Sigmoid colon (tissue), 6 donors: ENCODE measurements at regions not wholly inside any gene's neighbourhood (a gene's known extent, or its start where the extent isn't known, plus 50 kb on each side); places are given as distances from the start of the nearest gene placed in this dataset.

Source experiments
- DNase-seq: peaks from one replicate; pipeline ENCODE4 v3.0.0-alpha.2; 2019
- H3K27ac ChIP-seq, 4 donors: fragments of 200-600 bp; sonication (generic); one replicate each; pipeline ENCODE4 v1.5.1; 2016 to 2019; ENCODE audit warnings: mild to moderate bottlenecking in 1 of 4
- H3K27me3 ChIP-seq, 3 donors: fragments of 200-600 bp; sonication (generic); one replicate each; pipeline ENCODE4 v1.5.1; 2019; ENCODE audit warnings: mild to moderate bottlenecking in 1 of 3
- H3K36me3 ChIP-seq, 4 donors: fragments of 200-600 bp; sonication (generic); one replicate each; pipeline ENCODE4 v1.5.1; 2016 to 2019
- H3K4me1 ChIP-seq, 4 donors: fragments of 200-600 bp; sonication (generic); one replicate each; pipeline ENCODE4 v1.5.1; 2017 to 2019
- H3K4me3 ChIP-seq, 4 donors: fragments of 200-600 bp; sonication (generic); one replicate each; pipeline ENCODE4 v1.5.1; 2017 to 2019; ENCODE audit warnings: mild to moderate bottlenecking in 2 of 4, moderate library complexity in 1 of 4
- H3K9me3 ChIP-seq, 4 donors: fragments of 200-600 bp in 3 of 4; sonication (generic) in 3 of 4; one replicate each; pipeline versions ENCODE4 v1.5.1 to v1.6.1; 2013 to 2019
- CTCF ChIP-seq, 4 experiments: fragments of 450-650 bp in 3 of 4; fragments of 200-600 bp in 1 of 4; IDR thresholded peaks; one replicate each; pipeline ENCODE4 v1.5.1; 2016 to 2019; ENCODE audit warnings: antibody characterized with exemption in 4 of 4, mild to moderate bottlenecking in 3 of 4, moderate library complexity in 2 of 4
- EP300 ChIP-seq, 4 donors: sonication (generic); formaldehyde crosslinking; IDR thresholded peaks; one replicate each; pipeline ENCODE4 v1.6.1; 2017; ENCODE audit warnings: antibody characterized with exemption in 4 of 4
- POLR2A ChIP-seq, 2 donors: fragments of 450-650 bp; IDR thresholded peaks; one replicate each; pipeline ENCODE4 v1.6.1; 2016; ENCODE audit warnings: antibody characterized with exemption in 2 of 2, mild to moderate bottlenecking in 2 of 2, moderate library complexity in 2 of 2
- POLR2AphosphoS5 ChIP-seq, 4 donors: sonication (generic); formaldehyde crosslinking; IDR thresholded peaks; one replicate each; pipeline ENCODE4 v1.6.1; 2017; ENCODE audit warnings: antibody characterized with exemption in 4 of 4
- WGBS, 2 donors: extraction: QIAGEN DNeasy Blood & Tissue Kit; methylation state at CpG; one replicate each; pipeline ENCODE4 v1.1.7; 2013; 5-methylcytosine and 5-hydroxymethylcytosine counted together
- intact Hi-C: fragments of 100-400 bp; cut with DNase I; formaldehyde crosslinking; loops from one replicate; pipeline ENCODE4 v1.15.1; 2023
- donor health status: healthy with polysubstance abuse.
- donor health status: healthy.

GRCh38 chr11:95466416-95466815 lies 235.4 kb upstream of the SESN3 start:
- H3K27me3 ChIP-seq, result no peaks in the 10 kb centered on the region
- TF ChIP-seq POLR2A (IDR thresholded peaks at IDR 0.05) (no peak), CTCF (IDR thresholded peaks at IDR 0.05) (no peak), POLR2AphosphoS5 (IDR thresholded peaks at IDR 0.05) (no peak), EP300 (IDR thresholded peaks at IDR 0.05) (no peak)
- no peak for DNase-seq
- no peaks in the 10 kb centered on the region for H3K9me3 ChIP-seq
- intact Hi-C loops, result no loop called here
- no peaks in the 10 kb centered on the region for H3K36me3 ChIP-seq
- no peak overlapping the region for H3K4me3 ChIP-seq
- H3K27ac ChIP-seq, result no peak overlapping the region
- H3K4me1 ChIP-seq, result no peaks in the 10 kb centered on the region

- TF ChIP-seq EP300 (IDR thresholded peaks at IDR 0.05), result no peak
- TF ChIP-seq CTCF (IDR thresholded peaks at IDR 0.05), result no peak
- TF ChIP-seq POLR2AphosphoS5 (IDR thresholded peaks at IDR 0.05), result no peak
- TF ChIP-seq POLR2A (IDR thresholded peaks at IDR 0.05), result no peak
- WGBS, 2 donors, result 88% methylated on average over 7 of the region's 7 CpGs
- H3K9me3 ChIP-seq, result no peaks in the 10 kb centered on the region
- no peak for DNase-seq
- intact Hi-C loops, result no loop called here
- no peaks in the 10 kb centered on the region for H3K4me1 ChIP-seq
- no peaks in the 10 kb centered on the region for H3K36me3 ChIP-seq
- H3K27ac ChIP-seq, result no peak overlapping the region
- H3K27me3 ChIP-seq, result no peaks in the 10 kb centered on the region
- no peak overlapping the region for H3K4me3 ChIP-seq
Measured at GRCh38 chr11:95465887-95466286, 234.9 kb upstream of the SESN3 start.

GRCh38 chr11:95461858-95462257 lies 230.9 kb upstream of the SESN3 start:
- intact Hi-C loops, result no loop called here

GRCh38 chr11:95461348-95461747 lies 230.3 kb upstream of the SESN3 start:
- 68 to 89% methylated on average over 2 of the region's 2 CpGs for WGBS, 2 donors
- peaks cover 0 to 12% (median 7%) of the 10 kb centered on the region in 4 donors for H3K4me1 ChIP-seq
- intact Hi-C loops, result no loop called here

More at GRCh38 chr11:95461858-95462257, 230.9 kb upstream of the SESN3 start:
- no peak for TF ChIP-seq CTCF (IDR thresholded peaks at IDR 0.05)
- no peak for TF ChIP-seq POLR2AphosphoS5 (IDR thresholded peaks at IDR 0.05)
- no peak for TF ChIP-seq POLR2A (IDR thresholded peaks at IDR 0.05)
- TF ChIP-seq EP300 (IDR thresholded peaks at IDR 0.05), result no peak
- H3K36me3 ChIP-seq, result no peaks in the 10 kb centered on the region
- H3K4me3 ChIP-seq, result no peak overlapping the region
- H3K4me1 ChIP-seq, result peaks cover 0 to 12% (median 7%) of the 10 kb centered on the region in 4 donors
- H3K27ac ChIP-seq, result no peak overlapping the region
- no peak for DNase-seq
- H3K27me3 ChIP-seq, result no peaks in the 10 kb centered on the region
- H3K9me3 ChIP-seq, result no peaks in the 10 kb centered on the region

GRCh38 chr11:95459291-95460042 lies 228.5 kb upstream of the SESN3 start:
- no peaks in the 10 kb centered on the region for H3K36me3 ChIP-seq
- H3K27me3 ChIP-seq, result no peaks in the 10 kb centered on the region
- no peak overlapping the region for H3K4me3 ChIP-seq
- no peak for DNase-seq
- intact Hi-C loops, result no loop called here
- WGBS, 2 donors, result 66% methylated on average over 7 of the region's 7 CpGs
- H3K4me1 ChIP-seq, result peaks cover 0 to 12% (median 7%) of the 10 kb centered on the region in 4 donors
- TF ChIP-seq POLR2A (IDR thresholded peaks at IDR 0.05) (no peak), POLR2AphosphoS5 (IDR thresholded peaks at IDR 0.05) (peak in 1 of 4 donors; percentile 22)
- no peaks in the 10 kb centered on the region for H3K9me3 ChIP-seq
- H3K27ac ChIP-seq, result peak overlapping the region in 1 of 4 donors; percentile 41

More at GRCh38 chr11:95461348-95461747, 230.3 kb upstream of the SESN3 start:
- H3K27me3 ChIP-seq, result no peaks in the 10 kb centered on the region
- no peak for TF ChIP-seq POLR2A (IDR thresholded peaks at IDR 0.05)
- no peak for TF ChIP-seq POLR2AphosphoS5 (IDR thresholded peaks at IDR 0.05)
- no peak for TF ChIP-seq EP300 (IDR thresholded peaks at IDR 0.05)
- DNase-seq, result no peak
- H3K27ac ChIP-seq, result no peak overlapping the region
- no peaks in the 10 kb centered on the region for H3K36me3 ChIP-seq
- H3K9me3 ChIP-seq, result no peaks in the 10 kb centered on the region
- no peak overlapping the region for H3K4me3 ChIP-seq
